GM18508 (cell line): ENCODE measurements at regions not wholly inside any gene's neighbourhood (a gene's known extent, or its start where the extent isn't known, plus 50 kb on each side); places are given as distances from the start of the nearest gene placed in this dataset.

ENCODE experiments used
- ATAC-seq: cut with Tn5 transposase; IDR thresholded peaks from one replicate; pipeline ENCODE4 v1.9.1; 2021; ENCODE audit warnings: moderate number of reproducible peaks; ENCODE audit not compliant: insufficient read depth, unreplicated experiment

GRCh38 chr11:80620867-80621266 lies 1180.0 kb upstream of the TENM4 start:
- ATAC-seq, result no peak

GRCh38 chr11:80617156-80617555 lies 1176.3 kb upstream of the TENM4 start:
- no peak for ATAC-seq

GRCh38 chr11:80616070-80616800 lies 1175.4 kb upstream of the TENM4 start:
- no peak for ATAC-seq

- ATAC-seq, result no peak
Observed at GRCh38 chr11:80613655-80614054, 1172.8 kb upstream of the TENM4 start.

- ATAC-seq, result no peak
Observed at GRCh38 chr11:80610516-80610915, 1169.7 kb upstream of the TENM4 start.

GRCh38 chr11:80603472-80603871 lies 1162.6 kb upstream of the TENM4 start:
- no peak for ATAC-seq

- no peak for ATAC-seq
Observed at GRCh38 chr11:80598905-80599304, 1158.1 kb upstream of the TENM4 start.

GRCh38 chr11:80596291-80596810 lies 1155.5 kb upstream of the TENM4 start:
- ATAC-seq, result no peak

GRCh38 chr11:80595011-80595410 lies 1154.2 kb upstream of the TENM4 start:
- ATAC-seq, result no peak

- ATAC-seq, result no peak
Observed at GRCh38 chr11:80593648-80594374, 1153.0 kb upstream of the TENM4 start.

- no peak for ATAC-seq
Observed at GRCh38 chr11:80592546-80592945, 1151.7 kb upstream of the TENM4 start.

- ATAC-seq, result no peak
Observed at GRCh38 chr11:80587906-80588305, 1147.1 kb upstream of the TENM4 start.

GRCh38 chr11:80586464-80586863 lies 1145.6 kb upstream of the TENM4 start:
- ATAC-seq, result no peak

GRCh38 chr11:80584661-80585060 lies 1143.8 kb upstream of the TENM4 start:
- ATAC-seq, result no peak

GRCh38 chr11:80569832-80570231 lies 1129.0 kb upstream of the TENM4 start:
- ATAC-seq, result no peak

GRCh38 chr11:80565231-80565630 lies 1124.4 kb upstream of the TENM4 start:
- ATAC-seq, result no peak

- no peak for ATAC-seq
Observed at GRCh38 chr11:80562523-80563125, 1121.8 kb upstream of the TENM4 start.

GRCh38 chr11:80559942-80560341 lies 1119.1 kb upstream of the TENM4 start:
- no peak for ATAC-seq

- no peak for ATAC-seq
Observed at GRCh38 chr11:80553565-80553964, 1112.7 kb upstream of the TENM4 start.

GRCh38 chr11:80542704-80543103 lies 1101.9 kb upstream of the TENM4 start:
- ATAC-seq, result no peak

- no peak for ATAC-seq
Observed at GRCh38 chr11:80538040-80538439, 1097.2 kb upstream of the TENM4 start.
